Astrocyte (in vitro differentiated cells and primary cell): ENCODE measurements at regions not wholly inside any gene's neighbourhood (a gene's known extent, or its start where the extent isn't known, plus 50 kb on each side); places are given as distances from the start of the nearest gene placed in this dataset.

Experiments used
- DNase-seq: peaks from one replicate; pipeline ENCODE4 v3.0.0-alpha.2; 2010; ENCODE audit warnings: low read depth
- FAIRE-seq: peaks from 2 replicates; lab custom pipeline; 2011; peaks lifted over from hg19 to GRCh38; lab: Jason Lieb, UNC
- H2AFZ ChIP-seq: 2 replicates; pipeline ENCODE4 v1.6.0; 2012; ENCODE audit warnings: low read depth, low read length, inconsistent platforms
- H3K27ac ChIP-seq: 2 replicates; pipeline ENCODE4 v1.5.1; 2011; ENCODE audit warnings: low read depth, low read length, inconsistent platforms
- H3K27me3 ChIP-seq: 2 replicates; pipeline ENCODE4 v1.6.0; 2011; ENCODE audit warnings: low read length, inconsistent platforms; ENCODE audit not compliant: insufficient read depth
- H3K36me3 ChIP-seq: 2 replicates; pipeline ENCODE4 v1.5.1; 2011; ENCODE audit warnings: low read length, inconsistent platforms; ENCODE audit not compliant: insufficient read depth
- H3K4me1 ChIP-seq: 2 replicates; pipeline ENCODE4 v1.5.1; 2011; ENCODE audit warnings: low read length, inconsistent platforms; ENCODE audit not compliant: insufficient read depth
- H3K4me2 ChIP-seq: 2 replicates; pipeline ENCODE4 v1.6.0; 2012; ENCODE audit warnings: low read length, inconsistent platforms
- H3K4me3 ChIP-seq: 2 replicates; pipeline ENCODE4 v1.5.1; 2011; ENCODE audit warnings: low read depth, mild to moderate bottlenecking, low read length, inconsistent platforms; ENCODE audit not compliant: insufficient read depth
- H3K79me2 ChIP-seq: 2 replicates; pipeline ENCODE4 v1.6.0; 2012; ENCODE audit warnings: mild to moderate bottlenecking, low read length, inconsistent platforms; ENCODE audit not compliant: insufficient read depth
- H3K9ac ChIP-seq: 2 replicates; pipeline ENCODE4 v1.6.0; 2012; ENCODE audit warnings: mild to moderate bottlenecking, low read length, inconsistent platforms
- H3K9me3 ChIP-seq: 2 replicates; pipeline ENCODE4 v1.5.1; 2012; ENCODE audit warnings: low read depth, mild to moderate bottlenecking, low read length, inconsistent platforms; ENCODE audit not compliant: insufficient read depth
- H4K20me1 ChIP-seq: 2 replicates; pipeline ENCODE4 v1.6.0; 2012; ENCODE audit warnings: low read length, inconsistent platforms; ENCODE audit not compliant: insufficient read depth
- H3K27ac Mint-ChIP-seq: one replicate; pipeline ENCODE4 v1.8.0; 2021; ENCODE audit warnings: mild to moderate bottlenecking, mixed read lengths; ENCODE audit not compliant: unreplicated experiment
- H3K27me3 Mint-ChIP-seq: one replicate; pipeline ENCODE4 v1.8.0; 2021; ENCODE audit warnings: low read depth, mixed read lengths; ENCODE audit not compliant: unreplicated experiment
- H3K36me3 Mint-ChIP-seq: one replicate; pipeline ENCODE4 v1.8.0; 2021; ENCODE audit warnings: low read depth, mixed read lengths; ENCODE audit not compliant: unreplicated experiment
- H3K4me1 Mint-ChIP-seq: one replicate; pipeline ENCODE4 v1.8.0; 2021; ENCODE audit warnings: low read depth, mixed read lengths; ENCODE audit not compliant: unreplicated experiment
- H3K4me3 Mint-ChIP-seq: one replicate; pipeline ENCODE4 v1.8.0; 2021; ENCODE audit warnings: mild to moderate bottlenecking, moderate library complexity, mixed read lengths; ENCODE audit not compliant: unreplicated experiment
- H3K9me3 Mint-ChIP-seq: one replicate; pipeline ENCODE4 v1.8.0; 2021; ENCODE audit warnings: mild to moderate bottlenecking, mixed read lengths; ENCODE audit not compliant: unreplicated experiment
- EZH2 ChIP-seq: IDR thresholded peaks from 2 replicates; pipeline ENCODE4 v1.6.1; 2012; ENCODE audit warnings: mild to moderate bottlenecking, low read length, inconsistent platforms; ENCODE audit not compliant: insufficient read depth
- TF ChIP-seq, protein P1 (sequence below): IDR thresholded peaks from 2 replicates; pipeline ENCODE4 v1.5.1; 2011; ENCODE audit warnings: low read depth, mild to moderate bottlenecking, inconsistent platforms, low read length, moderate library complexity; ENCODE audit not compliant: insufficient read depth

DNA sequence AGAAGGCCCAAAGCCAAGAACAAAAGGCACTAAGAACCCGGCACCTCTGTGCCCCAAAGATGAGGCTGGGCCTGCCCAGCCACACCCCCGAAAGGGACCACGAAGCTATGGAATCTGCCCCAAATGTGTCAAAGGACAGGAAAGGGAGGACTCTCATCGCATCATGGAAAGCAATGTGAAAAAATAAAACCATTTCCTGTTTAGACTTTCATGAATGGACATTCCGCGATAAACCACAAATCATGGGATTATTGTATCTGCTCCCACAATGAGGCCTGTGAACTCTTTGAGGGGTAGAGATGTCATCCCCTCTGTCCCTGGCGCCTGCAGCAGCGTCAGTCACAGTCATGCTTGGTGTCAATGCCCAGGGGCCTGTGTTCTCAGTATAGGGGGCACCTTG lies 135.0 kb downstream of the COPRS start:
- H3K4me1 Mint-ChIP-seq, result peaks cover 24% of the 10 kb centered on the region
- Histone ChIP-seq H3K9ac (peak overlapping the region; percentile 29), H4K20me1 (no peaks in the 10 kb centered on the region), H3K36me3 (no peaks in the 10 kb centered on the region), H3K27ac (peak overlapping the region; percentile 47), H3K27me3 (no peaks in the 10 kb centered on the region), H3K4me1 (peaks cover 39% of the 10 kb centered on the region), H3K4me2 (peak overlapping the region; percentile 39), H3K79me2 (no peaks in the 10 kb centered on the region), H3K9me3 (no peaks in the 10 kb centered on the region), H3K4me3 (no peak overlapping the region), H2AFZ (peak overlapping the region; percentile 20)
- no peak for TF ChIP-seq EZH2
- TF ChIP-seq, protein P1, sequence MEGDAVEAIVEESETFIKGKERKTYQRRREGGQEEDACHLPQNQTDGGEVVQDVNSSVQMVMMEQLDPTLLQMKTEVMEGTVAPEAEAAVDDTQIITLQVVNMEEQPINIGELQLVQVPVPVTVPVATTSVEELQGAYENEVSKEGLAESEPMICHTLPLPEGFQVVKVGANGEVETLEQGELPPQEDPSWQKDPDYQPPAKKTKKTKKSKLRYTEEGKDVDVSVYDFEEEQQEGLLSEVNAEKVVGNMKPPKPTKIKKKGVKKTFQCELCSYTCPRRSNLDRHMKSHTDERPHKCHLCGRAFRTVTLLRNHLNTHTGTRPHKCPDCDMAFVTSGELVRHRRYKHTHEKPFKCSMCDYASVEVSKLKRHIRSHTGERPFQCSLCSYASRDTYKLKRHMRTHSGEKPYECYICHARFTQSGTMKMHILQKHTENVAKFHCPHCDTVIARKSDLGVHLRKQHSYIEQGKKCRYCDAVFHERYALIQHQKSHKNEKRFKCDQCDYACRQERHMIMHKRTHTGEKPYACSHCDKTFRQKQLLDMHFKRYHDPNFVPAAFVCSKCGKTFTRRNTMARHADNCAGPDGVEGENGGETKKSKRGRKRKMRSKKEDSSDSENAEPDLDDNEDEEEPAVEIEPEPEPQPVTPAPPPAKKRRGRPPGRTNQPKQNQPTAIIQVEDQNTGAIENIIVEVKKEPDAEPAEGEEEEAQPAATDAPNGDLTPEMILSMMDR, result no peak
- H3K27ac Mint-ChIP-seq, result peak overlapping the region; percentile 62
- H3K9me3 Mint-ChIP-seq, result peaks cover 14% of the 10 kb centered on the region
- peak; percentile 76 for FAIRE-seq
- DNase-seq, result peak; percentile 82
- H3K27me3 Mint-ChIP-seq, result peaks cover 4% of the 10 kb centered on the region
- no peaks in the 10 kb centered on the region for H3K36me3 Mint-ChIP-seq
- H3K4me3 Mint-ChIP-seq, result no peak overlapping the region

DNA sequence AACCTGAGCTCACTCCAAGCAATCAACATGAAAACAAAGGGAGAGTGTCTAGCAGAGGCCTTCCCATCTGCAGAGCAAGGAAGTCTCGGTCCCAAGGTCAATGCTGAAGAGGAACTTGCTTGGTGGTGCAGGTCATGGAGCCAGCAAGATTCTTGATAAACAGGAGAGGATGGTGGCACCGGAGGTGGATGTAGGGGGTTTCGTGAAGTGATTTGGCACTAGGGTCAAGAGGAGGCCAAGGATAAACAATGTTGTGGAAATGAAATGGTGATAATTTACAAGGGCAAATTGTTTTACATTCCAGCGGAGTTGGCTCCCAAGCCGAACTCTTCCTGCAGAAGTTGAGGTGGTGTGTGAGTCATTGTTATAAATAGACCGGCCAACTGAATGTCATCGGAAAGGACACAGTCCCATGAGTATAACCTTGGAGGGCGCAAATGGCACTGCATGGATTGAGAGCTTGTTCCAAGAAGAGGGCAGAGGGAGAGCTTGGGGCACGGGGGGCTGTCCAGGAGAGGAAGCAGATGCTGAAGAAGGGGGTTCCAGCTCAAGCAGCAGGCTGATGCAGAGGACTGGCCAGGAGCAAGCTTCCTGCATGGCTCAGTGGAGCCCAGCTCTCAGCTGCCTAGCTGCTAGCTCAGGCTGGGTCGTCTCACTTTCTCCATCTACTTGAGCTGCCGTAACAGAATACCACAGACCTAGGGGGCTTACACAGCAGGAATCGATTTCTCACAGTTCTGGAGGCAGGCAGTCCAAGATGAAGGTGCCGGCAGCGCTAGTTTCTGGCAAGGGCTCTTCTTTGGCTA lies 136.6 kb downstream of the COPRS start:
- Histone ChIP-seq H3K9me3 (no peaks in the 10 kb centered on the region), H3K9ac (no peak overlapping the region), H3K79me2 (no peaks in the 10 kb centered on the region), H3K36me3 (no peaks in the 10 kb centered on the region), H2AFZ (peak overlapping the region; percentile 20), H4K20me1 (no peaks in the 10 kb centered on the region), H3K4me3 (no peak overlapping the region), H3K4me1 (peaks cover 39% of the 10 kb centered on the region), H3K4me2 (peak overlapping the region; percentile 69), H3K27ac (peak overlapping the region; percentile 33), H3K27me3 (no peaks in the 10 kb centered on the region)
- Mint-ChIP-seq H3K4me3 (no peak overlapping the region), H3K4me1 (peaks cover 18% of the 10 kb centered on the region), H3K27ac (peak overlapping the region; percentile 49), H3K27me3 (peaks cover 4% of the 10 kb centered on the region), H3K9me3 (peaks cover 14% of the 10 kb centered on the region), H3K36me3 (no peaks in the 10 kb centered on the region)
- DNase-seq (peak; percentile 79), FAIRE-seq (peak; percentile 94)
- TF ChIP-seq EZH2, result no peak
- TF ChIP-seq, protein P1, result no peak
